ENCODE measurements at regions not wholly inside any gene's neighbourhood (a gene's known extent, or its start where the extent isn't known, plus 50 kb on each side); places are given as distances from the start of the nearest gene placed in this dataset.

DNA sequence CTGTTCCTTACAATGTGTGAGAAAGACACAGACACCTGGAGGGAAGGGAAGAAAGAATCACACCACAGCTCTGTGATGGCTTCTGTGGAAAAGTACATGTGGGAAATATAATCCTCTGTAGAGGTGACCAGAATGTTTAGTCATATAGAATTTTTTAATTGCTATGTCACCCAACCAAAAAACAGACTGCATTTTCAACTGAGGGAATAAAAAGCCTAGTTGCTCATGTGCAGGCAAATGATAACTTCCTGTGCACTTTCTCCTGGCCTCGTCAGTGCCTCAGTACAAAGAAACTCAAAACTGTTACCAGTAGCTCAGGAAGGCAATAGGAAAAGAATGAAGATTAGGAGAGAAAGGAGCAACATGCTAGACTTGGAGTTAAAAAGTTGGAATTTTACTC, 326.8 kb downstream of the OSR1 start:
- TF ChIP-seq, protein P1, sequence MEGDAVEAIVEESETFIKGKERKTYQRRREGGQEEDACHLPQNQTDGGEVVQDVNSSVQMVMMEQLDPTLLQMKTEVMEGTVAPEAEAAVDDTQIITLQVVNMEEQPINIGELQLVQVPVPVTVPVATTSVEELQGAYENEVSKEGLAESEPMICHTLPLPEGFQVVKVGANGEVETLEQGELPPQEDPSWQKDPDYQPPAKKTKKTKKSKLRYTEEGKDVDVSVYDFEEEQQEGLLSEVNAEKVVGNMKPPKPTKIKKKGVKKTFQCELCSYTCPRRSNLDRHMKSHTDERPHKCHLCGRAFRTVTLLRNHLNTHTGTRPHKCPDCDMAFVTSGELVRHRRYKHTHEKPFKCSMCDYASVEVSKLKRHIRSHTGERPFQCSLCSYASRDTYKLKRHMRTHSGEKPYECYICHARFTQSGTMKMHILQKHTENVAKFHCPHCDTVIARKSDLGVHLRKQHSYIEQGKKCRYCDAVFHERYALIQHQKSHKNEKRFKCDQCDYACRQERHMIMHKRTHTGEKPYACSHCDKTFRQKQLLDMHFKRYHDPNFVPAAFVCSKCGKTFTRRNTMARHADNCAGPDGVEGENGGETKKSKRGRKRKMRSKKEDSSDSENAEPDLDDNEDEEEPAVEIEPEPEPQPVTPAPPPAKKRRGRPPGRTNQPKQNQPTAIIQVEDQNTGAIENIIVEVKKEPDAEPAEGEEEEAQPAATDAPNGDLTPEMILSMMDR (IDR thresholded peaks at IDR 0.05) = no peak
- H3K4me1 ChIP-seq (ENCODE audit: low read depth) = no peaks in the 10 kb centered on the region
- no peak for DNase-seq
- no peaks in the 10 kb centered on the region for H3K9me3 ChIP-seq
- no peak for ATAC-seq
- no peak overlapping the region for H3K4me3 ChIP-seq
- no peaks in the 10 kb centered on the region for H3K36me3 ChIP-seq (ENCODE audit: low read depth)
- intact Hi-C loops (cut with DNase I, micrococcal nuclease) = no loop called here

DNA sequence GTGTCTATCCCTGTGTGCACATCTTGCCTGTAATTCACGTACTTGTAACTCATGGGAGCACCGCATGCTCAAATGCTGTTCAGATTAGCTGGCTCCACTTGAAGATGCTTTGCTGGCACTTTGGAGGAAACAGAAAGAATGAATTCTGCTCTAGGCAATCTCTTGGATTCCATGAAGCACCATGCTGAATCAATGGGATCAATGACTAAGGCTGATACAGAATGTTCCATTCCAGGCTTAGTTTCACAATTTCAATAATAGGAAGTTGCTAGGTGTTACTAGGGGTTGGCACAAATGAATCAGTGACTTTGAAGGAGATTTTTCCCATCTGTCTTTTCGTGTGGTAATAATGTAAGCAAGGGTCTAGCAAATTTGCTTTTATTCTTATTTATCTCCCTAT, 328.8 kb downstream of the OSR1 start:
- H3K36me3 ChIP-seq (ENCODE audit: low read depth) = no peaks in the 10 kb centered on the region
- ATAC-seq (no peak), DNase-seq (no peak)
- TF ChIP-seq, protein P1 (IDR thresholded peaks at IDR 0.05) = no peak
- intact Hi-C loops (cut with DNase I, micrococcal nuclease) = no loop called here
- no peaks in the 10 kb centered on the region for H3K9me3 ChIP-seq
- H3K4me3 ChIP-seq = no peak overlapping the region
- H3K4me1 ChIP-seq (ENCODE audit: low read depth) = no peaks in the 10 kb centered on the region

DNA sequence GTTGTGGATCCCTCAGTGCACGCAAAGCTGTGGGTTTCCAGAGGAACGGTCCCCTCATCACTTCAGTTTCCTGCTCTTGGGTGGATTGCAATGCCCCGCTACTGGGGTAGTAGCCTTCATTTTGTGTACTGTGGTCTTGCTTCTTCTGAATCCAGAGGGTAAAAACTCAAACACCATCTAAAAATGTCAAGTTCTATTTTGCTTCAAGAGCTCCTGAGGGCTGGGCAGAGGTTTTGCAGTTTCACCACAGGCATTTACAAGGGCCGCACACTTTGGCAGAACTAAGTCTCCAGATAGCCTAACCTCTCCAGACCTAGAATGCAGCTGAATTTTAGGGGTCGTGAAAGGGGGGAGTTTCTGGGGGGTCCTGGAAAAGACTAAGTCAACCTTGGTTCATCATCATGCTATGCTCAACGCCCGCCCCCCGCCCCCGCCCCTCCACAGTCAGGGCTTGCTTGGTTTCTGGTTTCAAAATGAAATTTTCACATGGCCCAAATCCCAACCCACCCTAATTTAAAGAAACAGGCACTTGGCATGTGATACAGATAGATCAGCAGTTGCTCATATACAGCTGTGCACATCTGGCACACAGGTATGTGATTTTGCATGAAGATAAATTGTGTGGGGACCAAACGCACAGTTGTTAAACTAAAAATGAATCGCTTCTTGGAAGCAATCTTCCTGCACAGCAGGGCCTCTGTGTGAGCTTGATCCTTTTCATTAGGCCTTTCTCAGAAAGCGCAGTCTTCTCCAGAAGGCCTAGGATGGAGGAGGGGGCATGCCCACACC, 329.6 kb downstream of the OSR1 start:
- TF ChIP-seq, protein P1 (IDR thresholded peaks at IDR 0.05) = no peak
- no peaks in the 10 kb centered on the region for H3K4me1 ChIP-seq (ENCODE audit: low read depth)
- H3K4me3 ChIP-seq = no peak overlapping the region
- no peaks in the 10 kb centered on the region for H3K9me3 ChIP-seq
- no peaks in the 10 kb centered on the region for H3K36me3 ChIP-seq (ENCODE audit: low read depth)
- intact Hi-C loops (cut with DNase I, micrococcal nuclease) = no loop called here
- no peak for DNase-seq
- no peak for ATAC-seq

DNA sequence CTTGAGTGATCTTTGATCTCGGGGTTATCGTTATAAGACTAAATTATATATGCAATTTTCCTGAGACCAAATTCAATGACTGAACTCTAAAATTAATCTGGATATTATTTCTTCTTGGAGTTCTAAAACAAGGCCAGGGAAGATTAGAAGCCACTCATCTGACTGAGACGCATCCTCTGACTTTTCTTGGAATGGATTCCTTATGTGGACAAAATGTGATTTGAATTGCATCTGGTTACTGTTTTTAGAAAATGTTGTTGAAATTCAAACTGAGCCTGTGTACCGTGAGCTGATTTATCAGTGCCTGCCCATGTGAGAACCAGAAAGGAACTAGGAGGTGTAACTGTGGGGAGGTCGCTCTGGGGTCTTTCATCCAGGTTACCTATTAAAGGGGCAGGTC, 330.8 kb downstream of the OSR1 start:
- TF ChIP-seq, protein P1 (IDR thresholded peaks at IDR 0.05) = no peak
- Histone ChIP-seq H3K4me1 (ENCODE audit: low read depth) (no peaks in the 10 kb centered on the region), H3K36me3 (ENCODE audit: low read depth) (no peaks in the 10 kb centered on the region), H3K9me3 (no peaks in the 10 kb centered on the region), H3K4me3 (no peak overlapping the region)
- no peak for DNase-seq
- intact Hi-C loops (cut with DNase I, micrococcal nuclease) = no loop called here
- ATAC-seq = no peak

DNA sequence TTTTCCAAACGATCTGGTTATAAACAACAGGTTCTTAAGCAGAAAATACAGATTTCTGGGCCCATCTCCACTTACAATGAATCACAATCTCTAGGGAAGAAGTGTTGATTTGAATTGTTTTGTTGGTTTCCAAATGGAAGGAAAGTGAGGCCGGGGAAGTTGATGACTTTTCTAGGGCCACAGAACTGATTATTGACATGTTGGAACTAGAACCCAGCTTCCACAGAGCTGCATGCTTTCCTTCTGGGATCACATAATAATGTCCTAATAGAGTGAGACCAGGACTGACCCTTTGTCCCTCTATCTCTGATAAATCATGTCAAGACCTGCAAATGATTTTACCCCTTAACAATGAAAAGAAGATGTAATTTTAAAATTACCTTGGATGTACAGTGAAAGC, 332.2 kb downstream of the OSR1 start:
- Histone ChIP-seq H3K9me3 (no peaks in the 10 kb centered on the region), H3K4me1 (ENCODE audit: low read depth) (no peaks in the 10 kb centered on the region), H3K36me3 (ENCODE audit: low read depth) (no peaks in the 10 kb centered on the region), H3K4me3 (no peak overlapping the region)
- DNase-seq (no peak), ATAC-seq (no peak)
- TF ChIP-seq, protein P1 (IDR thresholded peaks at IDR 0.05) = no peak
- intact Hi-C loops (cut with DNase I, micrococcal nuclease) = no loop called here
